ENCODE measurements at regions not wholly inside any gene's neighbourhood (a gene's known extent, or its start where the extent isn't known, plus 50 kb on each side); places are given as distances from the start of the nearest gene placed in this dataset.

- H2BK120ac ChIP-seq (ENCODE audit: low read depth, low read length) = no peak overlapping the region
Measured at GRCh38 chr10:10032991-10033390, 984.7 kb upstream of the CELF2 start.

GRCh38 chr10:10038348-10038747 lies 979.3 kb upstream of the CELF2 start:
- H3K79me1 ChIP-seq (ENCODE audit: low read length) = no peaks in the 10 kb centered on the region
- no peak overlapping the region for H2AK5ac ChIP-seq (ENCODE audit: low read length)

More at GRCh38 chr10:10032991-10033390, 984.7 kb upstream of the CELF2 start:
- H3K36me3 ChIP-seq (ENCODE audit: control insufficient read depth, insufficient read depth, low read length) = no peaks in the 10 kb centered on the region
- H3K9ac ChIP-seq (ENCODE audit: low read length) = no peak overlapping the region
- H3K4me1 ChIP-seq (ENCODE audit: control insufficient read depth, low read depth, low read length) = no peaks in the 10 kb centered on the region
- WGBS (ENCODE audit: extremely low coverage, insufficient coverage, low lambda C conversion rate) = no CpG with 5 or more reads among the region's 2 CpGs
- H4K8ac ChIP-seq (ENCODE audit: low read depth, low read length) = no peak overlapping the region
- H2BK15ac ChIP-seq (replicated peaks; ENCODE audit: low read depth) = no peak overlapping the region
- H3K79me1 ChIP-seq (ENCODE audit: low read length) = no peaks in the 10 kb centered on the region
- H3K27ac ChIP-seq (ENCODE audit: low read depth, low read length) = no peak overlapping the region
- DNase-seq = no peak
- no peak overlapping the region for H3K4me2 ChIP-seq (ENCODE audit: low read length)
- no peak overlapping the region for H3K4ac ChIP-seq (ENCODE audit: low read depth, low read length)
- no peak overlapping the region for H3K56ac ChIP-seq (ENCODE audit: low read length)
- H2AK5ac ChIP-seq (ENCODE audit: low read length) = no peak overlapping the region
- no peaks in the 10 kb centered on the region for H3K27me3 ChIP-seq (ENCODE audit: insufficient read depth, low read length, poor library complexity)
- H3K23ac ChIP-seq (ENCODE audit: low read length) = no peak overlapping the region
- no peak overlapping the region for H3K4me3 ChIP-seq (ENCODE audit: low read length)
- no peak overlapping the region for H4K5ac ChIP-seq (ENCODE audit: low read length)
- H3K18ac ChIP-seq (ENCODE audit: low read length) = no peak overlapping the region
- no peak overlapping the region for H2BK5ac ChIP-seq (ENCODE audit: low read length)
- H3K79me2 ChIP-seq (ENCODE audit: control insufficient read depth, insufficient read depth, low read length) = no peaks in the 10 kb centered on the region

GRCh38 chr10:10039595-10039994 lies 978.1 kb upstream of the CELF2 start:
- H2BK5ac ChIP-seq (ENCODE audit: low read length) = no peak overlapping the region
- WGBS (ENCODE audit: extremely low coverage, insufficient coverage, low lambda C conversion rate) = no CpG with 5 or more reads among the region's 2 CpGs

More at GRCh38 chr10:10038348-10038747, 979.3 kb upstream of the CELF2 start:
- Histone ChIP-seq H2BK15ac (replicated peaks; ENCODE audit: low read depth) (no peak overlapping the region), H3K23ac (ENCODE audit: low read length) (no peak overlapping the region), H2BK120ac (ENCODE audit: low read depth, low read length) (no peak overlapping the region), H3K4me3 (ENCODE audit: low read length) (no peak overlapping the region), H3K56ac (ENCODE audit: low read length) (no peak overlapping the region), H3K36me3 (ENCODE audit: control insufficient read depth, insufficient read depth, low read length) (no peaks in the 10 kb centered on the region), H3K79me2 (ENCODE audit: control insufficient read depth, insufficient read depth, low read length) (no peaks in the 10 kb centered on the region), H3K27ac (ENCODE audit: low read depth, low read length) (no peak overlapping the region), H4K5ac (ENCODE audit: low read length) (no peak overlapping the region), H3K27me3 (ENCODE audit: insufficient read depth, low read length, poor library complexity) (no peaks in the 10 kb centered on the region), H2BK5ac (ENCODE audit: low read length) (no peak overlapping the region), H3K4me1 (ENCODE audit: control insufficient read depth, low read depth, low read length) (no peaks in the 10 kb centered on the region), H3K18ac (ENCODE audit: low read length) (no peak overlapping the region), H4K8ac (ENCODE audit: low read depth, low read length) (no peak overlapping the region), H3K9ac (ENCODE audit: low read length) (no peak overlapping the region), H3K4ac (ENCODE audit: low read depth, low read length) (no peak overlapping the region), H3K4me2 (ENCODE audit: low read length) (no peak overlapping the region)
- no peak for DNase-seq

DNA sequence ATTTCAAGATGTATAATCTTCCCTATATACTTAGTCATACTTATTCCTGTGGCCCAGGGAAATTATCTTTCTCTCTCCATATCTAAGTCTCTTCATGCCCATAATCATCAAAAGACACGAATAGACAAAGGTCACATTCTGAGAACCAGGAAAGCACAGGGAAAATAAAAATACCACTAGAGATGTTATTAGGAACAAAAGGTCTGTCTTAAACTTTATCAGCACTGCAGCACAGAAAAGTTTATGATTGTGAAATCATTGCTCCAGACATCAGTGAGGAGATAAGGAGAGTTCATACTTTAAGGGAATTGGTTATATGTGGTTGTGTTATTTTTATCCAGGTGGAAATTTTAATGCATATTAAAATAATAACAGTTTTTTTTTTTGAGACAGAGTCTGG lies 974.6 kb upstream of the CELF2 start:
- no CpG with 5 or more reads among the region's 1 CpG for WGBS (ENCODE audit: extremely low coverage, insufficient coverage, low lambda C conversion rate)
- H2BK15ac ChIP-seq (replicated peaks; ENCODE audit: low read depth) = no peak overlapping the region
- H3K79me1 ChIP-seq (ENCODE audit: low read length) = no peaks in the 10 kb centered on the region
- no peak overlapping the region for H3K56ac ChIP-seq (ENCODE audit: low read length)
- H2BK5ac ChIP-seq (ENCODE audit: low read length) = no peak overlapping the region
- no peak overlapping the region for H3K4me2 ChIP-seq (ENCODE audit: low read length)
- H3K18ac ChIP-seq (ENCODE audit: low read length) = no peak overlapping the region
- H4K5ac ChIP-seq (ENCODE audit: low read length) = no peak overlapping the region
- no peak overlapping the region for H3K23ac ChIP-seq (ENCODE audit: low read length)
- no peaks in the 10 kb centered on the region for H3K79me2 ChIP-seq (ENCODE audit: control insufficient read depth, insufficient read depth, low read length)
- H4K8ac ChIP-seq (ENCODE audit: low read depth, low read length) = no peak overlapping the region
- no peak overlapping the region for H3K4ac ChIP-seq (ENCODE audit: low read depth, low read length)
- H3K27me3 ChIP-seq (ENCODE audit: insufficient read depth, low read length, poor library complexity) = no peaks in the 10 kb centered on the region
- H2BK120ac ChIP-seq (ENCODE audit: low read depth, low read length) = no peak overlapping the region
- no peak overlapping the region for H3K27ac ChIP-seq (ENCODE audit: low read depth, low read length)
- H3K4me3 ChIP-seq (ENCODE audit: low read length) = no peak overlapping the region
- H3K4me1 ChIP-seq (ENCODE audit: control insufficient read depth, low read depth, low read length) = no peaks in the 10 kb centered on the region
- no peak for DNase-seq
- no peak overlapping the region for H3K9ac ChIP-seq (ENCODE audit: low read length)
- H3K36me3 ChIP-seq (ENCODE audit: control insufficient read depth, insufficient read depth, low read length) = no peaks in the 10 kb centered on the region
- H2AK5ac ChIP-seq (ENCODE audit: low read length) = no peak overlapping the region

More at GRCh38 chr10:10039595-10039994, 978.1 kb upstream of the CELF2 start:
- Histone ChIP-seq H3K56ac (ENCODE audit: low read length) (no peak overlapping the region), H4K8ac (ENCODE audit: low read depth, low read length) (no peak overlapping the region), H2AK5ac (ENCODE audit: low read length) (no peak overlapping the region), H4K5ac (ENCODE audit: low read length) (no peak overlapping the region), H3K27me3 (ENCODE audit: insufficient read depth, low read length, poor library complexity) (no peaks in the 10 kb centered on the region), H3K4me3 (ENCODE audit: low read length) (no peak overlapping the region), H3K23ac (ENCODE audit: low read length) (no peak overlapping the region), H3K9ac (ENCODE audit: low read length) (no peak overlapping the region), H2BK120ac (ENCODE audit: low read depth, low read length) (no peak overlapping the region), H3K4ac (ENCODE audit: low read depth, low read length) (no peak overlapping the region), H2BK15ac (replicated peaks; ENCODE audit: low read depth) (no peak overlapping the region), H3K4me2 (ENCODE audit: low read length) (no peak overlapping the region), H3K79me2 (ENCODE audit: control insufficient read depth, insufficient read depth, low read length) (no peaks in the 10 kb centered on the region), H3K79me1 (ENCODE audit: low read length) (no peaks in the 10 kb centered on the region), H3K36me3 (ENCODE audit: control insufficient read depth, insufficient read depth, low read length) (no peaks in the 10 kb centered on the region), H3K27ac (ENCODE audit: low read depth, low read length) (no peak overlapping the region), H3K4me1 (ENCODE audit: control insufficient read depth, low read depth, low read length) (no peaks in the 10 kb centered on the region), H3K18ac (ENCODE audit: low read length) (no peak overlapping the region)
- DNase-seq = no peak

GRCh38 chr10:10044922-10045764 lies 972.5 kb upstream of the CELF2 start:
- H2AK5ac ChIP-seq (ENCODE audit: low read length) = no peak overlapping the region
- H2BK15ac ChIP-seq (replicated peaks; ENCODE audit: low read depth) = no peak overlapping the region
- no peak overlapping the region for H4K5ac ChIP-seq (ENCODE audit: low read length)
- H3K4ac ChIP-seq (ENCODE audit: low read depth, low read length) = no peak overlapping the region
- H3K4me3 ChIP-seq (ENCODE audit: low read length) = no peak overlapping the region
- no peak overlapping the region for H3K23ac ChIP-seq (ENCODE audit: low read length)
- H3K9ac ChIP-seq (ENCODE audit: low read length) = no peak overlapping the region
- H3K79me2 ChIP-seq (ENCODE audit: control insufficient read depth, insufficient read depth, low read length) = no peaks in the 10 kb centered on the region
- no peak overlapping the region for H3K4me2 ChIP-seq (ENCODE audit: low read length)
- no peaks in the 10 kb centered on the region for H3K79me1 ChIP-seq (ENCODE audit: low read length)
- no peak overlapping the region for H2BK120ac ChIP-seq (ENCODE audit: low read depth, low read length)
- H3K27me3 ChIP-seq (ENCODE audit: insufficient read depth, low read length, poor library complexity) = no peaks in the 10 kb centered on the region
- no peak for DNase-seq
- no peak overlapping the region for H2BK5ac ChIP-seq (ENCODE audit: low read length)
- no CpG with 5 or more reads among the region's 4 CpGs for WGBS (ENCODE audit: extremely low coverage, insufficient coverage, low lambda C conversion rate)
- H4K8ac ChIP-seq (ENCODE audit: low read depth, low read length) = no peak overlapping the region
- no peaks in the 10 kb centered on the region for H3K36me3 ChIP-seq (ENCODE audit: control insufficient read depth, insufficient read depth, low read length)
- H3K56ac ChIP-seq (ENCODE audit: low read length) = no peak overlapping the region
- no peak overlapping the region for H3K27ac ChIP-seq (ENCODE audit: low read depth, low read length)
- H3K4me1 ChIP-seq (ENCODE audit: control insufficient read depth, low read depth, low read length) = no peaks in the 10 kb centered on the region
- no peak overlapping the region for H3K18ac ChIP-seq (ENCODE audit: low read length)

DNA sequence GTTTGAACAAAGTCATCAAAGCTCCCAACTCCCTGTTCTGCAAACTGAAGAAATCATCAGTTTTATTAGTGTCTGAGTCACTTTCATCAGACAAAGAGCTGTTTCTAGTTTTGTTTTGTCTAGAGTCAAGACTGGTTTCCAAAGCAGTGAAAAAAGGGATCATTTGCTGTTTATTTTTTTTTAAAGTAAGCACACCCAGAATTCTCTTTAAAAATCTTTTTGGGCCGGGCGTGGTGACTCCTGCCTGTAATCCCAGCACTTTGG lies 972.0 kb upstream of the CELF2 start:
- no CpG with 5 or more reads among the region's 2 CpGs for WGBS (ENCODE audit: extremely low coverage, insufficient coverage, low lambda C conversion rate)

More for the DNA sequence above, 972.0 kb upstream of the CELF2 start:
- Histone ChIP-seq H3K4me1 (ENCODE audit: control insufficient read depth, low read depth, low read length) (no peaks in the 10 kb centered on the region), H3K9ac (ENCODE audit: low read length) (no peak overlapping the region), H3K4ac (ENCODE audit: low read depth, low read length) (no peak overlapping the region), H3K27me3 (ENCODE audit: insufficient read depth, low read length, poor library complexity) (no peaks in the 10 kb centered on the region), H3K4me3 (ENCODE audit: low read length) (no peak overlapping the region), H2BK15ac (replicated peaks; ENCODE audit: low read depth) (no peak overlapping the region), H3K23ac (ENCODE audit: low read length) (no peak overlapping the region), H4K8ac (ENCODE audit: low read depth, low read length) (no peak overlapping the region), H3K36me3 (ENCODE audit: control insufficient read depth, insufficient read depth, low read length) (no peaks in the 10 kb centered on the region), H2BK5ac (ENCODE audit: low read length) (no peak overlapping the region), H2BK120ac (ENCODE audit: low read depth, low read length) (no peak overlapping the region), H3K18ac (ENCODE audit: low read length) (no peak overlapping the region), H3K56ac (ENCODE audit: low read length) (no peak overlapping the region), H3K79me2 (ENCODE audit: control insufficient read depth, insufficient read depth, low read length) (no peaks in the 10 kb centered on the region), H3K79me1 (ENCODE audit: low read length) (no peaks in the 10 kb centered on the region), H3K4me2 (ENCODE audit: low read length) (no peak overlapping the region), H3K27ac (ENCODE audit: low read depth, low read length) (no peak overlapping the region), H2AK5ac (ENCODE audit: low read length) (no peak overlapping the region), H4K5ac (ENCODE audit: low read length) (no peak overlapping the region)
- no peak for DNase-seq

Measured in mesendoderm (in vitro differentiated cells).